ENCODE measurements at regions not wholly inside any gene's neighbourhood (a gene's known extent, or its start where the extent isn't known, plus 50 kb on each side); places are given as distances from the start of the nearest gene placed in this dataset.
"Not testable (repeated sequence)": the region's sequence is repeated elsewhere in the genome, so short reads cannot be mapped to it uniquely, and the experiment has no call there.

- intact Hi-C loops (cut with DNase I), result no loop called here
- H3K36me3 ChIP-seq, result no peaks in the 10 kb centered on the region
- TF ChIP-seq, protein P1, sequence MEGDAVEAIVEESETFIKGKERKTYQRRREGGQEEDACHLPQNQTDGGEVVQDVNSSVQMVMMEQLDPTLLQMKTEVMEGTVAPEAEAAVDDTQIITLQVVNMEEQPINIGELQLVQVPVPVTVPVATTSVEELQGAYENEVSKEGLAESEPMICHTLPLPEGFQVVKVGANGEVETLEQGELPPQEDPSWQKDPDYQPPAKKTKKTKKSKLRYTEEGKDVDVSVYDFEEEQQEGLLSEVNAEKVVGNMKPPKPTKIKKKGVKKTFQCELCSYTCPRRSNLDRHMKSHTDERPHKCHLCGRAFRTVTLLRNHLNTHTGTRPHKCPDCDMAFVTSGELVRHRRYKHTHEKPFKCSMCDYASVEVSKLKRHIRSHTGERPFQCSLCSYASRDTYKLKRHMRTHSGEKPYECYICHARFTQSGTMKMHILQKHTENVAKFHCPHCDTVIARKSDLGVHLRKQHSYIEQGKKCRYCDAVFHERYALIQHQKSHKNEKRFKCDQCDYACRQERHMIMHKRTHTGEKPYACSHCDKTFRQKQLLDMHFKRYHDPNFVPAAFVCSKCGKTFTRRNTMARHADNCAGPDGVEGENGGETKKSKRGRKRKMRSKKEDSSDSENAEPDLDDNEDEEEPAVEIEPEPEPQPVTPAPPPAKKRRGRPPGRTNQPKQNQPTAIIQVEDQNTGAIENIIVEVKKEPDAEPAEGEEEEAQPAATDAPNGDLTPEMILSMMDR (IDR thresholded peaks at IDR 0.05), result no peak
- no peak overlapping the region for H3K27ac ChIP-seq
- H3K9ac ChIP-seq (ENCODE audit: low read depth in 2 of 2, low read length in 2 of 2), result no peak overlapping the region
- H3K9me3 ChIP-seq, result no peaks in the 10 kb centered on the region
- H3K27me3 ChIP-seq, result no peaks in the 10 kb centered on the region
- H3K4me1 ChIP-seq, result no peaks in the 10 kb centered on the region
- H3K4me3 ChIP-seq, result no peak overlapping the region
- no peak for DNase-seq
Observed at GRCh38 chr18:76275727-76276313, 219.2 kb downstream of the ZNF516 start.

GRCh38 chr18:76274468-76275289, 220.4 kb downstream of the ZNF516 start:
- H3K9me3 ChIP-seq, result no peaks in the 10 kb centered on the region
- no peak for DNase-seq
- TF ChIP-seq, protein P1 (IDR thresholded peaks at IDR 0.05), result no peak
- no peaks in the 10 kb centered on the region for H3K4me1 ChIP-seq
- no peaks in the 10 kb centered on the region for H3K36me3 ChIP-seq
- intact Hi-C loops (cut with DNase I), result no loop called here
- no peaks in the 10 kb centered on the region for H3K27me3 ChIP-seq
- no peak overlapping the region for H3K4me3 ChIP-seq
- no peak overlapping the region for H3K27ac ChIP-seq
- H3K9ac ChIP-seq (ENCODE audit: low read depth in 2 of 2, low read length in 2 of 2), result no peak overlapping the region

DNA sequence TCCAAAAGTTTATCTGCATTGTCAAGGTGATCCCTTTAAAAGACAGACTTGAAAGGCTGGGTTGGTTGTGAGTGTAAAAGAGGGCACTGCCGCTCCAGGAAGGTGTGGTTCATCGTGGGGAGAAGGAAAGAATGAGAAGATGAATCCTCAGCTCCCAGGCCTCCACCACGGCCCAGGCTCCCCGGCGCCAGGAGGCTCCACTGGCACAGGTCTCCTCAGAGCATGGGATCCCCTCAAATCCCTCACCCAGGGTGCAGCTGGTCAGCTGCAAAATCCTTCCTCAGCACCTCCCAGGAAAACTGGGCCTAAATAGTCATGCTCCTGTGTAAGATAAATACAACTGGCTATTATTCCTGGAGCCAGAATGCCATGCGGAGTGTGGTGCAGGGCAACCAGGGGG, 221.1 kb downstream of the ZNF516 start:
- Histone ChIP-seq H3K4me1 (no peaks in the 10 kb centered on the region), H3K4me3 (no peak overlapping the region), H3K36me3 (no peaks in the 10 kb centered on the region), H3K27ac (no peak overlapping the region), H3K9me3 (no peaks in the 10 kb centered on the region), H3K27me3 (no peaks in the 10 kb centered on the region), H3K9ac (ENCODE audit: low read depth in 2 of 2, low read length in 2 of 2) (no peak overlapping the region)
- intact Hi-C loops (cut with DNase I), result no loop called here
- TF ChIP-seq, protein P1 (IDR thresholded peaks at IDR 0.05), result no peak
- no peak for DNase-seq

DNA sequence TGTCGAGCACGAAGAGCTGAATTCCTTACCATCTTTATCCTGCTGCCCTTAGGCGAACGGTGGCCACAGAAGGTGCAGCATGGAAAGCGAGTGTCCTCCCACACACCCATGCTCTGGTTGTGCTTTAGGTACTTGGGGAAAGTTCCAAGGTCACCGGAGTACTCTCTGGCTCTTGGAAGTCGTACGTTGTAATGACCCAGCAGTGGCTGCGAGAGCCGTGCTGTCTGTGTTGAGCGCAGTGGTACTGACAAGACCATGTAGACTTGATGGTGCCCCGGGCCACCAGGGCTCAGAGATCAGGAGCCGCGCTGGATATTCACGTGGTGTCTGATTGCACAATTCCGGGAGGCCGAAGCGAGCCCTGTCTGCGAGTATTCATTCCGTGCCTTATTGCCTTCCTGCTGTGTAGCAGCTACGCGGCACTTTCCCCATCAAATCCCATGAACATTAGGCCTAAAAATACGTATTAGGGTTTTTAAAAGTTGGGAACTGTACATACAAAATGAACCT, 222.0 kb downstream of the ZNF516 start:
- Histone ChIP-seq H3K9me3 (no peaks in the 10 kb centered on the region), H3K27me3 (no peaks in the 10 kb centered on the region), H3K36me3 (no peaks in the 10 kb centered on the region), H3K27ac (no peak overlapping the region), H3K4me1 (no peaks in the 10 kb centered on the region), H3K9ac (ENCODE audit: low read depth in 2 of 2, low read length in 2 of 2) (no peak overlapping the region), H3K4me3 (no peak overlapping the region)
- intact Hi-C loops (cut with DNase I), result no loop called here
- TF ChIP-seq, protein P1 (IDR thresholded peaks at IDR 0.05), result no peak
- no peak for DNase-seq

GRCh38 chr18:76267423-76267822, 227.6 kb downstream of the ZNF516 start:
- H3K9me3 ChIP-seq, DNase-seq: not testable (repeated sequence)

More at GRCh38 chr18:76267423-76267822, 227.6 kb downstream of the ZNF516 start:
- H3K36me3 ChIP-seq; H3K4me3 ChIP-seq; H3K9ac ChIP-seq (ENCODE audit: low read depth in 2 of 2, low read length in 2 of 2); H3K4me1 ChIP-seq; H3K27me3 ChIP-seq; intact Hi-C loops (cut with DNase I); H3K27ac ChIP-seq: not testable (repeated sequence)
